ENCODE measurements at regions not wholly inside any gene's neighbourhood (a gene's known extent, or its start where the extent isn't known, plus 50 kb on each side); places are given as distances from the start of the nearest gene placed in this dataset.

- DNase-seq (no peak), ATAC-seq (no peak)
- no peaks in the 10 kb centered on the region for H3K9me3 ChIP-seq
- intact Hi-C loops (cut with DNase I), result no loop called here
- no peak overlapping the region for H3K27ac ChIP-seq
- H3K36me3 ChIP-seq, result no peaks in the 10 kb centered on the region
- TF ChIP-seq, protein P1, sequence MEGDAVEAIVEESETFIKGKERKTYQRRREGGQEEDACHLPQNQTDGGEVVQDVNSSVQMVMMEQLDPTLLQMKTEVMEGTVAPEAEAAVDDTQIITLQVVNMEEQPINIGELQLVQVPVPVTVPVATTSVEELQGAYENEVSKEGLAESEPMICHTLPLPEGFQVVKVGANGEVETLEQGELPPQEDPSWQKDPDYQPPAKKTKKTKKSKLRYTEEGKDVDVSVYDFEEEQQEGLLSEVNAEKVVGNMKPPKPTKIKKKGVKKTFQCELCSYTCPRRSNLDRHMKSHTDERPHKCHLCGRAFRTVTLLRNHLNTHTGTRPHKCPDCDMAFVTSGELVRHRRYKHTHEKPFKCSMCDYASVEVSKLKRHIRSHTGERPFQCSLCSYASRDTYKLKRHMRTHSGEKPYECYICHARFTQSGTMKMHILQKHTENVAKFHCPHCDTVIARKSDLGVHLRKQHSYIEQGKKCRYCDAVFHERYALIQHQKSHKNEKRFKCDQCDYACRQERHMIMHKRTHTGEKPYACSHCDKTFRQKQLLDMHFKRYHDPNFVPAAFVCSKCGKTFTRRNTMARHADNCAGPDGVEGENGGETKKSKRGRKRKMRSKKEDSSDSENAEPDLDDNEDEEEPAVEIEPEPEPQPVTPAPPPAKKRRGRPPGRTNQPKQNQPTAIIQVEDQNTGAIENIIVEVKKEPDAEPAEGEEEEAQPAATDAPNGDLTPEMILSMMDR (IDR thresholded peaks at IDR 0.05), result no peak
- no peaks in the 10 kb centered on the region for H3K27me3 ChIP-seq (ENCODE audit: low read depth)
- no peak overlapping the region for H3K4me3 ChIP-seq
- H3K4me1 ChIP-seq, result no peaks in the 10 kb centered on the region
Measured at GRCh38 chrY:20968237-20968636, 212.3 kb downstream of the RPS4Y2 start.

GRCh38 chrY:20971371-20971770, 215.5 kb downstream of the RPS4Y2 start:
- intact Hi-C loops (cut with DNase I), result no loop called here
- ATAC-seq, result no peak
- no peak overlapping the region for H3K27ac ChIP-seq
- H3K36me3 ChIP-seq, result no peaks in the 10 kb centered on the region
- H3K9me3 ChIP-seq, result no peaks in the 10 kb centered on the region
- DNase-seq, result no peak
- TF ChIP-seq, protein P1 (IDR thresholded peaks at IDR 0.05), result no peak
- no peaks in the 10 kb centered on the region for H3K27me3 ChIP-seq (ENCODE audit: low read depth)
- H3K4me3 ChIP-seq, result no peak overlapping the region
- no peaks in the 10 kb centered on the region for H3K4me1 ChIP-seq

GRCh38 chrY:20986037-20986436, 230.1 kb downstream of the RPS4Y2 start:
- intact Hi-C loops (cut with DNase I), result no loop called here
- no peaks in the 10 kb centered on the region for H3K4me1 ChIP-seq

GRCh38 chrY:20990123-20990522, 234.2 kb downstream of the RPS4Y2 start:
- TF ChIP-seq, protein P1 (IDR thresholded peaks at IDR 0.05), result no peak
- Histone ChIP-seq H3K4me1 (no peaks in the 10 kb centered on the region), H3K4me3 (no peak overlapping the region), H3K9me3 (no peaks in the 10 kb centered on the region), H3K27ac (no peak overlapping the region), H3K27me3 (ENCODE audit: low read depth) (no peaks in the 10 kb centered on the region), H3K36me3 (no peaks in the 10 kb centered on the region)
- DNase-seq (no peak), ATAC-seq (no peak)
- intact Hi-C loops (cut with DNase I), result no loop called here

More at GRCh38 chrY:20986037-20986436, 230.1 kb downstream of the RPS4Y2 start:
- TF ChIP-seq, protein P1 (IDR thresholded peaks at IDR 0.05), result no peak
- no peaks in the 10 kb centered on the region for H3K9me3 ChIP-seq
- H3K27me3 ChIP-seq (ENCODE audit: low read depth), result no peaks in the 10 kb centered on the region
- no peaks in the 10 kb centered on the region for H3K36me3 ChIP-seq
- H3K27ac ChIP-seq, result no peak overlapping the region
- no peak overlapping the region for H3K4me3 ChIP-seq
- ATAC-seq (no peak), DNase-seq (no peak)

DNA sequence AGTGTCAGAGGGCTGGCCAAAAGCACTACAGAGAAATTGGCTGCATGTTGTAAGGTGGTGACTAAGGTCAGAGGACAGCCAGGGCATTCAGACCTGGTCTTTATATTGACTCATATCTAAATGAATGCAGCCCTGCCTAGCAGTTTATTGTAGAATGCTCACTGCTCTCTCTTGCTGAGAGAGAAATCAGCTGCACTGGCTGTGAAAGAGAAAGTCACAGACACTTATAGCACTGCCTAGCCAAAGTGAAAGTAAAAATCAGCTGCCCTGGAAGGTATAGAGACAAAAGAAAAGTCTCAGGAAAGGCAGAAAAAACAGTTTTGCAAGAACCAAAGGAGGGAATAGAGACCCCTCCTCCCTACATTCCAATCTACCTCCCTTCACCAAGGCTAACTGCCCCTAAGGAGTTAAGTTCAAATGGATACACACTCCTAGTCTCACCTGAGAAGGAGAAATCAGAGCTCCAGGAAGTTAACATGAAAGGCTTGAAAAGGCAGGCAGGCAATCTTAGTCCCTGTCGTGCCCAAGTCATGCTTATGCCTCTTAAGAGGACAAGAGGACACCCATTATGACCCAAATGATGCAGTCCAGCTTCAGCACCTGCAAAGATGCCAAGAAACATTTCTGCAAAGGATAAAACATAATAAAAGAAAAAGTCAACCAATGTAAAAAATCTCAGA, 235.1 kb downstream of the RPS4Y2 start:
- TF ChIP-seq, protein P1 (IDR thresholded peaks at IDR 0.05), result no peak
- no peak overlapping the region for H3K27ac ChIP-seq
- H3K4me3 ChIP-seq, result peak overlapping the region; percentile 17
- intact Hi-C loops (cut with DNase I), result no loop called here
- H3K36me3 ChIP-seq, result no peaks in the 10 kb centered on the region
- H3K4me1 ChIP-seq, result no peaks in the 10 kb centered on the region
- no peaks in the 10 kb centered on the region for H3K27me3 ChIP-seq (ENCODE audit: low read depth)
- H3K9me3 ChIP-seq, result no peaks in the 10 kb centered on the region
- no peak for ATAC-seq
- no peak for DNase-seq

All from lower lobe of right lung (tissue), 2 donors.